Right renal pelvis (tissue), 4 donors: ENCODE measurements at regions not wholly inside any gene's neighbourhood (a gene's known extent, or its start where the extent isn't known, plus 50 kb on each side); places are given as distances from the start of the nearest gene placed in this dataset.
"Not testable (repeated sequence)": the region's sequence is repeated elsewhere in the genome, so short reads cannot be mapped to it uniquely, and the experiment has no call there.

Source experiments
- DNase-seq, 4 donors: peaks; one replicate each; pipeline ENCODE4 v3.0.0-alpha.2; 2013; ENCODE audit warnings: low read depth in 4 of 4, low spot score in 3 of 4, missing footprints in 1 of 4

DNA sequence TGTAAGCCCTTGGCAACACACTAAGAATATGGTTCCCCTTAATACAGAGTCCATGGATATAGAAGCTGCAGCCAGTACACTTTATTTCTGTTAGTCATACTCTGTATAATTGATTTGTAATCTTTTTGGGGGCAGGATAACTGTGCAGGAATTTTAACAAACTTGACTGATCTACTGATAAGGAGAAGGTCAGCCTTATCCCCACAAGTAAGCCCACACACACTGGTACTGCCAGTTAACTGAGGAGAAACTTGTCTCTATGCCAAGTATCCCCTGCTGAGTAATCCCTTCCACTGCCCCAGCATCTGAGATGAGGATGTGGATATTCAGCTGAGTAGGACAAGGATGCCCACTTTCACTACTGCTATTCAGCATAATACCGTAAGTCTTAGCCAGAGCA lies 154.9 kb upstream of the CXXC4 start:
- DNase-seq, result no peak

DNA sequence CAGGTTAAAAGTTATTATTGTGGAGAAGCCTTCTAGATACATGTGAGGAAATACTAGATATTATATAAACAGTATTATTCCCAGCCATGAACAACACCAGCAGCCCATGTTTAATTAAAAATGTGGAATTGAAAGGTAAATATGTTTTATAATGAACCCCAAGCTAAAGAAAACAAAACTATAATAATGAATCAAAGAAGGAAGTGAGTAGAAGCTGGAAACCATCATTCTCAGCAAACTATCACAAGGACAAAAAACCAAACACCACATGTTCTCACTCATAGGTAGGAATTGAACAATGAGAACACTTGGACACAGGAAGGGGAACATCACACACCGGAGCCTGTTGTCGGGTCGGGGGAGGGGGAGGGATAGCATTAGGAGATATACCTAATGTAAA lies 167.6 kb upstream of the CXXC4 start:
- not testable (repeated sequence) for DNase-seq

DNA sequence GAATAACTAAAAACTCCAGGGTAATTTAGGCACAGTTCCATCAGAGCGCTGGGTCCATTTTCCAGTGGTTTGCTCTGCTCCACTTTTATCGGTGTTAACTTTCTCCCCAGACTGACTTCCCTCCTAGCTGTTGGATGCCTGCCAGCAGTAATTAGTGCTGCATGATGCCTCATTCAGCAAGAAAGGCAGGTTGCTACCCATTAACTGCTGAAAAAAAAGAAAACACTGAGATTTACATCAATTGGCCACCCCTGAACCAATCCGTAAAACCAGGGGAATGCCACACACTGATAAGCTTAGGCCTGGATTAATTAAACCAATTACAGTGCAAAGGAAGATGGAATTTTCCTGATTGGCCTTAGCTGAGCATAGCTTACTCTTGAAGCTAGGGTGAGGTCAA lies 182.4 kb upstream of the CXXC4 start:
- DNase-seq, result peak; percentile 39 to 81 (median 72)

DNA sequence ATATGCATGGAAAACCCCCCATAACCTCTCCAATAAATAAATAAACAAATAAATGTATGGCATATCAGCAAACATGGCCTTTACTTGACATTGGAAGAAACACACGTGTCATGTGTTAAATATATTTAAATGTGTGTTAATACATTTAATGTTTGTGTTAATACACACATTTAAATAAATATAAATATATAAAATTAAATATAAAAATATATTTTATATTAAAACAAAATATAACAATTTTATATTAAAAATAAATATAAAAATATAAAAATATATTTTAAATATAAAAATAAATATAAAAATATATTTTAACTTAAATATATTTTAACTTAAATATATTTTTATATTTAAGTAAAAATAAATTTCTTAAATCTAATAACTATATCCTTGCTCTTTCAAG lies 187.6 kb upstream of the CXXC4 start:
- DNase-seq, result no peak

- no peak for DNase-seq
Observed at GRCh38 chr4:104693601-104694201, 199.0 kb upstream of the CXXC4 start.

DNA sequence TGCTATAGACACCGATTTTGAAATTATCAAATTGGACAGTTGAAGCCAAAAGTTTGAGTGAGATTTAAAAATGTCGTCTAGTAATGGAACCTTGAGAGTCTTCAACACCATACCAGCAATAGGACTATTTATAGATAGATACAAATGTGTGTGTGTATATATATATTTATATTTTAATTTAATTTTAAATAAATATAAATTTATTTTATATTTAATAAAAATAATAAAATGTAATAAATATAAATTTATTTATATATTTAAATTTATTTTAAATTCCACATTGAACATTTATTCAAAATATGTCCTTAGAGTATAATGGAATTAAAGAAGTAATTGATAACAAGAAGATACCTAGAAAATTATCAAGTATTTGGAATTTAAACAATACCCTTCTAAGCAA lies 221.9 kb upstream of the CXXC4 start:
- DNase-seq, result no peak

- no peak for DNase-seq
Observed at GRCh38 chr4:104719539-104720230, 225.0 kb upstream of the CXXC4 start.

DNA sequence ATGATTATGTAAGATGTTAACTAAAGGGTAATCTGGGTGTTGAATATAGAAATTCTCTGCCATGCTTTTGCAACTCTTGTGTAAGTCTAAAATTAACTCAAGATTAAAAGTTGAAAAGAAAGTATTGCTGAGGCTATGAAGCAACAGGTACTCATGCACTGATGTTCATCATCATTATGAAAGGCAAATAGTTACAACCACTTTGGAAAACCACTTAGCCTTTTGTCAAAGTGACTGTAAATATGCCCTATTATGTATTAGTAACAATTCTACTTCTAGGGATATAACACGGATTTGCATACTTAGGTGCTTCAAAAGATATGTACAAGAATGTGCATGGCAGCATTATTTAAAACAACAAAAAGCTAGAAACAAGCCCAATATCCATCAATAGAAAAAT lies 227.8 kb upstream of the CXXC4 start:
- no peak for DNase-seq

DNA sequence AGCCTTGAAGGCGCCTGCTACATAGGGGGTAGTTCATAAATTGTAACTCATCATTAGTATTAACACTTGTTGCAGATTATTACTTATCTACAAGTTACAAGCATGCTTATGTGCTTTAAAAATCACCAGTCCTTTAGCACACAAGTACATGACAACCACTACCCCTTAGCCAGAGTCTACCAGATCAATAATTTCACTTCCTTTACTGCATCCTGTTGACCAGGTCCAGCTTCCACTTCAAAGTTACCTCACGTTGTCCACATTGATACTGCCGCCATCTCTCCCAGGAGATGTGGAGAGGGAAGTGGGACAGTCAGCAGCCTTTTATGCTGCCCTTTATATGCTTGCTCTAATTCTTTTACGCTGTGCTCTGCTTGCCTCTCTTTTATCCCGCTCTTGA lies 231.3 kb upstream of the CXXC4 start:
- DNase-seq, result no peak

GRCh38 chr4:104727643-104728042 lies 232.9 kb upstream of the CXXC4 start:
- no peak for DNase-seq

GRCh38 chr4:104728380-104729122 lies 233.9 kb upstream of the CXXC4 start:
- no peak for DNase-seq

DNA sequence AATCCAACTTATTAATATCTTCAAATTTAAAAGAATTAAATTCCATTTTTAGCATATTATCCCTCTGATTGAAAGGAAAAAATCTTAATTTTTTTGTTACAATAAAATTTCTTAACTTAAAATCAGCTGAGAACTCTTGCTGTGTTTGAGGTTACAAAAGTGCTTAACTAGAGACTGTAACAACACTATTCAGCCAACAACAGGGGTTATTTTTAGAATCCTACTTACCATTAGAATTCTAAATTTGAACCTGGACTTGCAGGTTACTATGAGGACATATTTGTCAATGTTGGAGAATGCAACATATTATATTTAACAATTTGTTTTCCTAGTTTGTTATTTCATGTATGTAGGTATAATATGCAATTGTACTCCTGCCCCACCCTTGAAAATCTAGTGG lies 238.1 kb upstream of the CXXC4 start:
- DNase-seq, result no peak

DNA sequence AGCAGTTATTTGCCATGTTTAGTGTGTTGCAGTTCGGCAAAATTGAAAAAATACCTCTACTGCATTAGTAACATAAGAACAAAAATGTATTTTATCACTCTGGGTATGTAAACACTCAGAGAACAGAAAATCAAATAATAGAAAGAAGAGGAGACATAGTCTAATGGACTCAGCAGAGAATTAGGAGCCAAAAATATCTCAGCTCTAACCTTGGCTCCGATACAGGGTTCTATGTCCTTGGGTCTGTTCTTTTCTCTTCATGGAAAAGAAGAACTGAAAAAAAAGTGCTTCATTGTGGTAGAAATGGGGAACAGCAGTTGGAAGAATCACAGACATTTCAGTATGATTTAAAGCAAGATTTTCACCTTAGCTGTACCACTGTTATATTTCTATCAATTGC lies 240.5 kb upstream of the CXXC4 start:
- no peak for DNase-seq

DNA sequence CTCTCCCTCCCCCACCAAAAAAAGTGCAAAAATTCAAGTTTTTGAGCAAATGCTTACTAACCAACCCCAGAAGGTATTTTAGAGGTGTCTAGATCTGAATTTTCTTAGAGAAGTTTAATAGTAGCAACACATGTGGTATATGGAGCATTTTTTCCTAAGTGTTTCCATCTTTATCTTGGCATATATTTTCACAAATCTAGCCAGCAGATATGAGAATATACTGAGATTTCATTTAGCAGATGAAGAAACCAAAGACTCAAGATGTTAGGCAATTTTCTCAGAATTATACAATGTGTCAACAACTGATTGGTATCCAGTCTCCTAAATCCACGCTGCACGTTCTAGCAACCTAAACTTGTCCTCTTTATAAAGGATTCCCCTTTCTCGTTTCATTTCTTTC lies 245.5 kb upstream of the CXXC4 start:
- no peak for DNase-seq

GRCh38 chr4:104743215-104743653 lies 248.5 kb upstream of the CXXC4 start:
- no peak for DNase-seq

DNA sequence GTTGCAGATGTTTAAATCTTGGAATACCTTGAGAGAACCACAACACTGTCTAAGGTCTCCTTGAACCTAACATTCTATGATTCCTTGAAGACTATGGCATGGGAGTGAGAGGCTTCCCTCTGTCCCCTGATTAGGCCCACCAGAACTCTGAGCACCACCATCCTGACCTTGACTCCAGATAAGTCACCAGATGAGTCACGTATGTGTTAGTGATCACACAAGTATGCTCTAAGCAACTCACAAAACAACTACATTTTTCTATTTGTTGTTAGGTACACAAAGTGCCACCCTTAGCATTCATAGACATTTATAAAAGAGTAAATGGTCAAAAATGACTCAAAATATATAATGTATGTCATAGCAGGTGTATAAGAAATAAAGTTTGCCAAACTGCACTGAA lies 252.9 kb upstream of the CXXC4 start:
- DNase-seq, result no peak

GRCh38 chr4:104749062-104749461 lies 254.4 kb upstream of the CXXC4 start:
- DNase-seq, result no peak

- no peak for DNase-seq
Observed at GRCh38 chr4:104750008-104750407, 255.3 kb upstream of the CXXC4 start.

- DNase-seq, result no peak
Observed at GRCh38 chr4:104751468-104751867, 256.8 kb upstream of the CXXC4 start.

- DNase-seq, result no peak
Observed at GRCh38 chr4:104752337-104752736, 257.6 kb upstream of the CXXC4 start.

DNA sequence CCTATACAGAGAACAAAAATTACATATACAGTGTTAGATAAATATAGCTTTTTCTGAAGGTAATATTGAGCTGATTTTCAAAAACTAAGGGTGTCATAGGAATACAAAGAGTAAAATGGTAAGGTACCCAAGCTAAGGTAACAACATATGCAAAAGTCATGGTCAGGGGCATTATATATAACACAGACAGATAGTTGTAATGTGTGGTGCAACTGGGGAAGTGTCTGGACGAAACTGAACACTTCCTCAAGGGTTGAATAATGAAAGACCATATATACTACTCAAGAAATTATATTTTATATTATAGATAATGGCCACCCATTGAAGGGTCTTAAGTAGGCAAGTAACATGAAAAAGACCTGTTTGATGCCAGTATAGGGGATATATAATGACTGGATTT lies 262.1 kb upstream of the CXXC4 start:
- no peak for DNase-seq

DNA sequence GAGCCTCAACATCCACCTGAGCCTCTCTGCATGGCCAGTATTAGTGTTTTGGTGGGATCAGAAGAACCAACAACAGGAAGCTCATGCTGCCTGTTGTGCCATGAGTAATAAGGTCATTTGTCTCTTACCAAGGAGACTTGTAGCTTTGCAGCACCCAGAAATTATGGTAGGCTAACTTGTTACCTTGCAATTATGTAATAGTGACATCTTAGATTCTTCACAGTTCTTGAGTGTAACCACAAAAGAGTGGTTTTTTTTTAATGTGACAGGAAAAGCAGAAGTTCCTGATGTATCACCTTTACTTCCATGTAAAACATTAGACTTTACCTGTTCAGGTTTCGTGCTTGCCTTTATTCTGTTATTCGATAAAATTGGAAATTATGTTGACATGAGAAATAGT lies 263.9 kb upstream of the CXXC4 start:
- no peak for DNase-seq
